ENCODE measurements at regions not wholly inside any gene's neighbourhood (a gene's known extent, or its start where the extent isn't known, plus 50 kb on each side); places are given as distances from the start of the nearest gene placed in this dataset.
"Not testable (repeated sequence)": the region's sequence is repeated elsewhere in the genome, so short reads cannot be mapped to it uniquely, and the experiment has no call there.

- DNase-seq (ENCODE audit: low spot score): no peak
These were observed 421.4 kb upstream of the NRSN1 start for GRCh38 chr6:23704479-23705052.

GRCh38 chr6:23705697-23706096, 420.3 kb upstream of the NRSN1 start:
- DNase-seq (ENCODE audit: low spot score): no peak

- DNase-seq (ENCODE audit: low spot score): no peak
These were observed 413.3 kb upstream of the NRSN1 start for GRCh38 chr6:23712756-23713155.

- no peak for DNase-seq (ENCODE audit: low spot score)
These were observed 412.8 kb upstream of the NRSN1 start for GRCh38 chr6:23713211-23713610.

- DNase-seq (ENCODE audit: low spot score): no peak
These were observed 397.3 kb upstream of the NRSN1 start for GRCh38 chr6:23728707-23729106.

GRCh38 chr6:23731609-23732008, 394.4 kb upstream of the NRSN1 start:
- DNase-seq (ENCODE audit: low spot score): no peak

- DNase-seq (ENCODE audit: low spot score): no peak
These were observed 393.5 kb upstream of the NRSN1 start for GRCh38 chr6:23732521-23732920.

- DNase-seq (ENCODE audit: low spot score): no peak
These were observed 390.9 kb upstream of the NRSN1 start for GRCh38 chr6:23735151-23735550.

- DNase-seq (ENCODE audit: low spot score): no peak
These were observed 389.4 kb upstream of the NRSN1 start for GRCh38 chr6:23736577-23736976.

GRCh38 chr6:23747239-23747638, 378.8 kb upstream of the NRSN1 start:
- no peak for DNase-seq (ENCODE audit: low spot score)

GRCh38 chr6:23752414-23752813, 373.6 kb upstream of the NRSN1 start:
- DNase-seq (ENCODE audit: low spot score): no peak

GRCh38 chr6:23754197-23754596, 371.8 kb upstream of the NRSN1 start:
- no peak for DNase-seq (ENCODE audit: low spot score)

GRCh38 chr6:23775127-23775526, 350.9 kb upstream of the NRSN1 start:
- DNase-seq (ENCODE audit: low spot score): no peak

- no peak for DNase-seq (ENCODE audit: low spot score)
These were observed 342.1 kb upstream of the NRSN1 start for GRCh38 chr6:23783901-23784300.

GRCh38 chr6:23784301-23784919, 341.6 kb upstream of the NRSN1 start:
- DNase-seq (ENCODE audit: low spot score): no peak

GRCh38 chr6:23790756-23791155, 335.3 kb upstream of the NRSN1 start:
- DNase-seq (ENCODE audit: low spot score): no peak

GRCh38 chr6:23797041-23797440, 329.0 kb upstream of the NRSN1 start:
- DNase-seq (ENCODE audit: low spot score): peak; percentile 45

GRCh38 chr6:23804289-23804688, 321.7 kb upstream of the NRSN1 start:
- DNase-seq (ENCODE audit: low spot score): not testable (repeated sequence)

- DNase-seq (ENCODE audit: low spot score): not testable (repeated sequence)
These were observed 304.9 kb upstream of the NRSN1 start for GRCh38 chr6:23821141-23821540.

GRCh38 chr6:23823421-23823820, 302.6 kb upstream of the NRSN1 start:
- DNase-seq (ENCODE audit: low spot score): no peak

GRCh38 chr6:23826572-23826971, 299.4 kb upstream of the NRSN1 start:
- no peak for DNase-seq (ENCODE audit: low spot score)

- DNase-seq (ENCODE audit: low spot score): no peak
These were observed 297.2 kb upstream of the NRSN1 start for GRCh38 chr6:23828861-23829260.

GRCh38 chr6:23841116-23841515, 284.9 kb upstream of the NRSN1 start:
- DNase-seq (ENCODE audit: low spot score): no peak

- DNase-seq (ENCODE audit: low spot score): no peak
These were observed 283.3 kb upstream of the NRSN1 start for GRCh38 chr6:23842760-23843159.
